Left ventricle myocardium inferior (tissue), 1 donor: ENCODE measurements at regions not wholly inside any gene's neighbourhood (a gene's known extent, or its start where the extent isn't known, plus 50 kb on each side); places are given as distances from the start of the nearest gene placed in this dataset.

Experiments used
- DNase-seq: peaks from one replicate; pipeline ENCODE4 v3.0.0-alpha.2; 2020
- H3K27ac ChIP-seq: fragments of 200-600 bp; replicated peaks from 2 replicates; pipeline ENCODE4 v1.8.0; 2021
- H3K27me3 ChIP-seq: fragments of 200-600 bp; 2 replicates; pipeline ENCODE4 v1.8.0; 2021; ENCODE audit warnings: low read depth
- H3K36me3 ChIP-seq: fragments of 200-600 bp; 2 replicates; pipeline ENCODE4 v1.8.0; 2021
- H3K4me1 ChIP-seq: fragments of 200-600 bp; 2 replicates; pipeline ENCODE4 v1.8.0; 2021
- H3K4me3 ChIP-seq: fragments of 200-600 bp; 2 replicates; pipeline ENCODE4 v1.8.0; 2021; ENCODE audit warnings: mild to moderate bottlenecking, moderate library complexity
- H3K9me3 ChIP-seq: fragments of 200-600 bp; replicated peaks from 2 replicates; pipeline ENCODE4 v1.8.0; 2021
- intact Hi-C: fragments of 100-400 bp; cut with micrococcal nuclease; formaldehyde crosslinking; loops from one replicate; pipeline ENCODE4 v1.11.0; 2022
- TF ChIP-seq, protein P1 (sequence below): fragments of 200-600 bp; IDR thresholded peaks from 2 replicates; pipeline ENCODE4 v1.8.0; 2021; ENCODE audit warnings: antibody characterized with exemption, mild to moderate bottlenecking, borderline replicate concordance
- donor health status: DM: no; HTN: yes; CAD: no; lungs with severe emphysema.

DNA sequence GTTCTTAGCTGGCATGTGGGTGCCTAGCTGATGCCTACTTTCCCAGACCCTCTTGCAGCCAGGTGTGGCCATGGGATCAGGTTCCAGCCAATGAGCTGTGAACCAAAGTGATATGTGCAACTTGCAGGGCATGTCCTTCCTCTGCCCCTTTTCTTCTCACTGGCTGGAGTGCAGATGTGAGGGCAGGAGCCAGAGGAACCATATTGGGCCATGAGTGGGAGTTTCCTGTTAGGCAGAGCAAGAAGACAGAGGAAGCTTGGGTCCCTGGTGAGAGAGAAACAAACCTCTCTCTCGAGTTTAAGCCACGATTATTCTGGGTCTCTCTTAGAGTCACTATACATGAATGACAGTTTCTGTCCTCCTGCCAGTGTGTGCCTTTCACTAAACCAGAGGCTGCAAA lies 120.4 kb upstream of the STX18 start:
- DNase-seq, result no peak
- intact Hi-C loops, result no loop called here
- TF ChIP-seq, protein P1, sequence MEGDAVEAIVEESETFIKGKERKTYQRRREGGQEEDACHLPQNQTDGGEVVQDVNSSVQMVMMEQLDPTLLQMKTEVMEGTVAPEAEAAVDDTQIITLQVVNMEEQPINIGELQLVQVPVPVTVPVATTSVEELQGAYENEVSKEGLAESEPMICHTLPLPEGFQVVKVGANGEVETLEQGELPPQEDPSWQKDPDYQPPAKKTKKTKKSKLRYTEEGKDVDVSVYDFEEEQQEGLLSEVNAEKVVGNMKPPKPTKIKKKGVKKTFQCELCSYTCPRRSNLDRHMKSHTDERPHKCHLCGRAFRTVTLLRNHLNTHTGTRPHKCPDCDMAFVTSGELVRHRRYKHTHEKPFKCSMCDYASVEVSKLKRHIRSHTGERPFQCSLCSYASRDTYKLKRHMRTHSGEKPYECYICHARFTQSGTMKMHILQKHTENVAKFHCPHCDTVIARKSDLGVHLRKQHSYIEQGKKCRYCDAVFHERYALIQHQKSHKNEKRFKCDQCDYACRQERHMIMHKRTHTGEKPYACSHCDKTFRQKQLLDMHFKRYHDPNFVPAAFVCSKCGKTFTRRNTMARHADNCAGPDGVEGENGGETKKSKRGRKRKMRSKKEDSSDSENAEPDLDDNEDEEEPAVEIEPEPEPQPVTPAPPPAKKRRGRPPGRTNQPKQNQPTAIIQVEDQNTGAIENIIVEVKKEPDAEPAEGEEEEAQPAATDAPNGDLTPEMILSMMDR, result no peak
- H3K36me3 ChIP-seq, result no peaks in the 10 kb centered on the region
- peaks cover 6% of the 10 kb centered on the region for H3K9me3 ChIP-seq
- no peak overlapping the region for H3K27ac ChIP-seq
- no peak overlapping the region for H3K4me3 ChIP-seq
- H3K4me1 ChIP-seq, result no peaks in the 10 kb centered on the region
- H3K27me3 ChIP-seq, result peaks cover 26% of the 10 kb centered on the region

DNA sequence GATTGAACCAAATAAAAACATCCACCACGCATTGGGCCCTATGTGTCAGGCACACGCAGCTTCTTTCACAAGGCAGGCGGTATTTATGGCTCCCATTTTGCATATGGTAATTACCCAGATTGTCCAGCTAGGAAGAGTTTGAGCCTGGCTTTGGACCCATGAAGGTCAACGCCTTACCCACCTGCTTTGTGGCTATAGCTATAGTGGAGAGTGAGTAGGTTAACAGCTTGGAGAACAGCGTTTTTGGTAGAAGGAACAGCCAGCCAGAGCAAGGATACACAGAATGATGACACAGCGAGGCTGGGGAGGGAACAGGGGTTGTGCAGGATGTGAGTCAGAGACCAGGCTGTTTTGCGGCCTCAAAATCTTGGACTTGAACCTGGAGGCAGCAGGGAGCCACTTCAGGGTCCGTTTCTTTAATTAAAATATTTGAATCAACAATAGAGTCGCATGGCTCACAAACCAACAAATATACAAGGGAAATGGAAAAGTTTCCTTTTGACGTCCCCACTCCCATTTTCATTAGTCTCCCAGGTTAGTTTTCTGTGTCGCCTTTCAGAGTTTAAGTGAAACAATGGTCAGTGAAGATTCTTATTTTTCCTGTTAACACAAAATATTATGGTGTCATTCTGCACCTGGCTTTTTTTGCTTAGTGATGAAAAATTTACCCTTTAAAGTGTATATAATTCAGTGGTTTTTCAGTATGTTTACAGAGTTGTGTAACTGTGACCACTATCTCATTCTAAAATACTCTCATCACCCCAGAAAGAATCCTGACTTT lies 118.2 kb upstream of the STX18 start:
- intact Hi-C loops, result no loop called here
- TF ChIP-seq, protein P1, result no peak
- H3K9me3 ChIP-seq, result peaks cover 6% of the 10 kb centered on the region
- no peaks in the 10 kb centered on the region for H3K4me1 ChIP-seq
- peaks cover 9% of the 10 kb centered on the region for H3K27me3 ChIP-seq
- H3K36me3 ChIP-seq, result no peaks in the 10 kb centered on the region
- DNase-seq, result no peak
- H3K4me3 ChIP-seq, result no peak overlapping the region
- H3K27ac ChIP-seq, result no peak overlapping the region

DNA sequence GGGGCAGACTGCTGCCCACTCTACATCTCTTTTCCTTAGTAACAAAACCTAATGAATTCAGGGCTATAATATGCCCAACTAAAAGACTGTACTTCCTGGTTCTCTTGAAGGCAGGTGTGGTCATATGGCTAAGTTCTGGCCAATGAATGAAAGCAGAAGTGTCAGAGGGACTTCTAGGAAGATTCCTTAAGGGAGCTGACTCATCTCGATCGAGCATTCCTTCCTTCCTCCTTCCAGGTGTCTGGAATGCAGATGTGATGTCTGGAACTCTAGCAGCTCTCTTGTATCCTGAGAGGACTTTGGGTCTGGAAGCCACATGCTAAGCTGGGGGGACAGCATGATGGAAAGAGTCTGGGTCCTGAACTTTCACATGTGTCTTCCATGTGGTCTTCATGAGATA lies 116.2 kb upstream of the STX18 start:
- peaks cover 6% of the 10 kb centered on the region for H3K9me3 ChIP-seq
- no peaks in the 10 kb centered on the region for H3K36me3 ChIP-seq
- no peaks in the 10 kb centered on the region for H3K4me1 ChIP-seq
- no peak overlapping the region for H3K27ac ChIP-seq
- DNase-seq, result no peak
- H3K4me3 ChIP-seq, result no peak overlapping the region
- intact Hi-C loops, result no loop called here
- TF ChIP-seq, protein P1, result no peak
- no peaks in the 10 kb centered on the region for H3K27me3 ChIP-seq

DNA sequence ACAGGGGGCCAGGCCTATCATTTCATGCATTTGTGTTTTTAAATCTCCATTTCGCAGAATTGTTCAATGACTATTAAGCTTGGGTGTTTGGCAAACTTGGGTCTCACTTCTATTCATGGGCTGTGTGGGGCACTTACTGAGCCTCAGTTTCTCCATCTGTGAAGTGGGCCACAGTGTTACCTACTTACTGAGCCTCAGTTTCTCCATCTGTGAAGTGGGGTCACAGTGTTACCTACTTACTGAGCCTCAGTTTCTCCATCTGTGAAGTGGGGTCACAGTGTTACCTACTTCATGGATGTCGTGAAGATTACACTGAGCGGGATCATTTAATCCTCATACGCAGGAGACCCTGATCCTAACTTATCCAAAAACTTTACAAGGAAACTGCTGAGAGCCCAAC lies 115.1 kb upstream of the STX18 start:
- no peaks in the 10 kb centered on the region for H3K27me3 ChIP-seq
- TF ChIP-seq, protein P1, result no peak
- no peak overlapping the region for H3K4me3 ChIP-seq
- intact Hi-C loops, result no loop called here
- H3K9me3 ChIP-seq, result peaks cover 6% of the 10 kb centered on the region
- no peaks in the 10 kb centered on the region for H3K4me1 ChIP-seq
- no peak overlapping the region for H3K27ac ChIP-seq
- no peaks in the 10 kb centered on the region for H3K36me3 ChIP-seq
- DNase-seq, result no peak

DNA sequence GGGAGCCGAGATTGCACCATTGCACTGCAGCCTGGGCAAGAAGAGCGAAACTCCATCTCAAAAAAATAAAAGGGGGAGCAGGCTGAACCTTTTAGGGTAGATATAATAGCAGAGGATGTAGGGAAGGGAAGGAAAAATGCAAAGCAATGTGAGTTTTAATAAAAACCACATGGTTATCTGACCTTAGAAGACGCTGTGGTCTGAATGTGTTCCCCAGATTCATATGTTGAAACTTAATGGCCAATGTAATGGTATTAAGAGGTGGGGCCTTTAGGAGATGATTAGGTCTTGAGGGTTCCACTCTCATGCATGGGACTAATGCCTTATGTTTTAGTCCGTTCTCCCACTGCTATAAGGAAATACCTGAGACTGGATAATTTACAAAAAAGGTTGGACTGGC lies 114.1 kb upstream of the STX18 start:
- no peak overlapping the region for H3K27ac ChIP-seq
- H3K36me3 ChIP-seq, result no peaks in the 10 kb centered on the region
- intact Hi-C loops, result no loop called here
- no peaks in the 10 kb centered on the region for H3K4me1 ChIP-seq
- no peaks in the 10 kb centered on the region for H3K27me3 ChIP-seq
- no peak overlapping the region for H3K4me3 ChIP-seq
- H3K9me3 ChIP-seq, result peaks cover 6% of the 10 kb centered on the region
- no peak for DNase-seq
- TF ChIP-seq, protein P1, result no peak
